ENCODE measurements at regions not wholly inside any gene's neighbourhood (a gene's known extent, or its start where the extent isn't known, plus 50 kb on each side); places are given as distances from the start of the nearest gene placed in this dataset.

GRCh38 chr4:45363931-45364330 lies 637.6 kb upstream of the GNPDA2 start:
- TF ChIP-seq POLR2AphosphoS5 (IDR thresholded peaks at IDR 0.05; ENCODE audit: borderline replicate concordance, low read depth, low read length) (no peak), EZH2 (IDR thresholded peaks at IDR 0.05) (no peak), FOXP2 (optimal IDR thresholded peaks at IDR 0.05; ENCODE audit: control extremely low read depth, extremely low read length, insufficient read depth) (no peak)
